Heart left ventricle (tissue), 16 donors: ENCODE measurements at regions not wholly inside any gene's neighbourhood (a gene's known extent, or its start where the extent isn't known, plus 50 kb on each side); places are given as distances from the start of the nearest gene placed in this dataset.

Experiments used
- ATAC-seq, 4 donors: fragments of 200-7000 bp; cut with Tn5 transposase; one replicate each; pipeline ENCODE4 v1.9.1; 2020 to 2022; ENCODE audit warnings: moderate library complexity in 4 of 4, mild to moderate bottlenecking in 3 of 4, moderate number of reproducible peaks in 1 of 4
- DNase-seq, 5 donors: peaks; one replicate each; pipeline ENCODE4 v3.0.0-alpha.2; 2020
- H3K27ac ChIP-seq, 12 donors: fragments of 200-600 bp; sonication (generic) in 4 of 12; one replicate each; pipeline versions ENCODE4 v1.5.0 to v1.8.0; 2016 to 2022; ENCODE audit warnings: mild to moderate bottlenecking in 2 of 12
- H3K27me3 ChIP-seq, 9 donors: fragments of 200-600 bp; sonication (generic) in 2 of 9; one replicate each; pipeline versions ENCODE4 v1.5.1 to v1.8.0; 2016 to 2022; ENCODE audit warnings: mild to moderate bottlenecking in 3 of 9
- H3K36me3 ChIP-seq, 9 donors: fragments of 200-600 bp; sonication (generic) in 2 of 9; one replicate each; pipeline versions ENCODE4 v1.5.0 to v1.8.0; 2018 to 2022; ENCODE audit warnings: mild to moderate bottlenecking in 2 of 9
- H3K4me1 ChIP-seq, 12 donors: fragments of 200-600 bp; sonication (generic) in 4 of 12; one replicate each; pipeline versions ENCODE4 v1.5.0 to v1.8.0; 2016 to 2022; ENCODE audit warnings: mild to moderate bottlenecking in 3 of 12
- H3K4me3 ChIP-seq, 12 donors: fragments of 200-600 bp; sonication (generic) in 4 of 12; one replicate each; pipeline versions ENCODE4 v1.5.0 to v1.8.0; 2017 to 2022; ENCODE audit warnings: mild to moderate bottlenecking in 9 of 12, moderate library complexity in 4 of 12
- H3K9me3 ChIP-seq, 12 donors: fragments of 200-600 bp; sonication (generic) in 4 of 12; one replicate each; pipeline versions ENCODE4 v1.5.0 to v1.8.0; 2016 to 2022; ENCODE audit warnings: mild to moderate bottlenecking in 1 of 12
- POLR2A ChIP-seq, 2 donors: fragments of 450-650 bp; IDR thresholded peaks; one replicate each; pipeline ENCODE4 v1.6.1; 2017; ENCODE audit warnings: antibody characterized with exemption in 2 of 2, mild to moderate bottlenecking in 2 of 2, moderate library complexity in 2 of 2
- WGBS, 4 donors: extraction: QIAGEN DNeasy Blood & Tissue Kit in 2 of 4; methylation state at CpG; one replicate each; pipeline versions ENCODE4 v1.1.5 to v1.1.7; 2013 to 2018; 5-methylcytosine and 5-hydroxymethylcytosine counted together
- intact Hi-C, 10 donors: fragments of 100-400 bp; cut with DNase I; formaldehyde crosslinking; loops; one replicate each; pipeline versions ENCODE4 v1.11.1 to v1.14.2; 2022
- TF ChIP-seq, protein P1 (sequence below), 12 donors: fragments of 200-600 bp; sonication (generic) in 4 of 12; IDR thresholded peaks; one replicate each; pipeline versions ENCODE4 v1.5.0 to v1.8.0; 2018 to 2022; ENCODE audit warnings: antibody characterized with exemption in 12 of 12, mild to moderate bottlenecking in 5 of 12
- donor health status: ischemic (EF 13 %, LVEDD 7.1; RV severe dilation, severe dysfunction).
- donor health status: healthy with polysubstance abuse.
- donor health status: DM: no; HTN: yes; CAD: no.
- donor health status: DM: no; HTN: no; CAD: no.
- donor health status: ischemic (EF 25% LVEDD 6.9; RV normal size, moderate dysfunction).
- donor health status: ischemic (EF 25% LVEDD 5.7; RV mildly dilated, moderate dysfunction).
- donor health status: healthy.
- donor health status: DM: yes; HTN: yes; CAD: no.
- donor health status: ischemic (EF 35%, LVEDD 5.7; RV mildly dilated, moderate dysfunction).
- donor health status: nonischemic (EF 11% LVEDD 7.7; RV severe dilation, severe dysfunction).
- donor health status: DM: yes; HTN: yes; CAD: no.
- donor health status: PGD.
- donor health status: ischemic (EF 29% LVEDD 5.4; RV normal size, mild dysfunction).
- donor health status: nonischemic (EF 23%, LVEDD 6.1; RV moderate dilation, normal function).

DNA sequence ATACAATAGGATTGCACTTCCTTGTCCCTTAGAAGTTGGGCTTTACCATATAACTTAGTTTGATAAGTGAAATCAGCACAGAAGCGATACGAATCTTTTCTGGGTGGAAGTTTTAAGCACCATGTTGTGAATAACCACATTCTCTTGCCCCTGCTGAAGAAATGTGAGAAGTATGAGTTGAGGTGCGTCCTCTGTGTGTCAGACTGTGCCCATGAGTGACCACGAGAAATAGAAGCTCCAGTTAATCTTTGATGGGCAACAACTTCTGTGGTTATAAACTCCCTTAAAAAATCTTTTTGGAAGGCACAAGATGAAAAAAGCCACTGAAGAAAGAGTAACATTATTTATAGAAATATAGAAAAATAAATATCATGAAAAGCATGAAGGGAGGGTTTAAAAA lies 668.2 kb downstream of the DTWD2 start:
- Histone ChIP-seq H3K4me1 (no peaks in the 10 kb centered on the region), H3K27ac (no peak overlapping the region), H3K9me3 (peaks cover 0 to 7% (median 0%) of the 10 kb centered on the region in 12 donors), H3K36me3 (no peaks in the 10 kb centered on the region), H3K27me3 (no peaks in the 10 kb centered on the region), H3K4me3 (no peak overlapping the region)
- no peak for DNase-seq
- 92 to 97% (median 93%) methylated on average over 4 of the region's 4 CpGs for WGBS, 4 donors
- ATAC-seq: no peak
- no peak for TF ChIP-seq POLR2A (IDR thresholded peaks at IDR 0.05)
- intact Hi-C loops: no loop called here

DNA sequence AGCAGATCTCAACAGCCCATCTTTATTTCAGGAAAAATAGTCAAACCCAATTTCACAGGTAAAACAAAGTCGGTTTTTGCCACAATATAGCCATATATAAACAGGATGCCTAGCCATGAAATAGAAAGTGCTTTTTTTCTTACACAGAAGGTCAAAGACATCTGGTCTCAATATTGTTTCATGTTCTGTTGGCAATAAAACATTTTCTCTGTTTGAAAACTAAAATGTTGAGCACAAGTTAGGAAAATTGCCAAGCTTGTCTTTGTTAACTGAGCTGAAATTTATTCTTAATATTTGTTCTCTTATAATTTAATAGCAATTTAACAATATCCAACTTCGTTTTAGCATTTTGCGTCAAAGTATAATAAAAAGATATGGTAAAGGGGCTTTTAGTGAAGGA lies 673.4 kb downstream of the DTWD2 start:
- Histone ChIP-seq H3K9me3 (no peaks in the 10 kb centered on the region), H3K27me3 (no peaks in the 10 kb centered on the region), H3K4me1 (no peaks in the 10 kb centered on the region), H3K36me3 (no peaks in the 10 kb centered on the region), H3K27ac (no peak overlapping the region), H3K4me3 (no peak overlapping the region)
- intact Hi-C loops: loop anchor here in 1 of 10 donors (10.0 kb wide), 1 partner anchor 850 kb away; no protein-coding TSS in a partner anchor
- DNase-seq (no peak), ATAC-seq (no peak)
- TF ChIP-seq, protein P1, sequence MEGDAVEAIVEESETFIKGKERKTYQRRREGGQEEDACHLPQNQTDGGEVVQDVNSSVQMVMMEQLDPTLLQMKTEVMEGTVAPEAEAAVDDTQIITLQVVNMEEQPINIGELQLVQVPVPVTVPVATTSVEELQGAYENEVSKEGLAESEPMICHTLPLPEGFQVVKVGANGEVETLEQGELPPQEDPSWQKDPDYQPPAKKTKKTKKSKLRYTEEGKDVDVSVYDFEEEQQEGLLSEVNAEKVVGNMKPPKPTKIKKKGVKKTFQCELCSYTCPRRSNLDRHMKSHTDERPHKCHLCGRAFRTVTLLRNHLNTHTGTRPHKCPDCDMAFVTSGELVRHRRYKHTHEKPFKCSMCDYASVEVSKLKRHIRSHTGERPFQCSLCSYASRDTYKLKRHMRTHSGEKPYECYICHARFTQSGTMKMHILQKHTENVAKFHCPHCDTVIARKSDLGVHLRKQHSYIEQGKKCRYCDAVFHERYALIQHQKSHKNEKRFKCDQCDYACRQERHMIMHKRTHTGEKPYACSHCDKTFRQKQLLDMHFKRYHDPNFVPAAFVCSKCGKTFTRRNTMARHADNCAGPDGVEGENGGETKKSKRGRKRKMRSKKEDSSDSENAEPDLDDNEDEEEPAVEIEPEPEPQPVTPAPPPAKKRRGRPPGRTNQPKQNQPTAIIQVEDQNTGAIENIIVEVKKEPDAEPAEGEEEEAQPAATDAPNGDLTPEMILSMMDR (IDR thresholded peaks at IDR 0.05): no peak
- TF ChIP-seq POLR2A (IDR thresholded peaks at IDR 0.05): no peak
- 70 to 78% (median 74%) methylated on average over 3 of the region's 3 CpGs for WGBS, 4 donors

- ATAC-seq: no peak
- Histone ChIP-seq H3K4me3 (no peak overlapping the region), H3K4me1 (no peaks in the 10 kb centered on the region), H3K36me3 (no peaks in the 10 kb centered on the region), H3K27ac (no peak overlapping the region), H3K27me3 (no peaks in the 10 kb centered on the region), H3K9me3 (no peaks in the 10 kb centered on the region)
- no peak for DNase-seq
- no peak for TF ChIP-seq POLR2A (IDR thresholded peaks at IDR 0.05)
- TF ChIP-seq, protein P1 (IDR thresholded peaks at IDR 0.05): no peak
- intact Hi-C loops: loop anchor here in 1 of 10 donors (10.0 kb wide), 1 partner anchor 846 kb away; no protein-coding TSS in a partner anchor
- 84 to 91% (median 87%) methylated on average over 5 of the region's 5 CpGs for WGBS, 4 donors
Observed at GRCh38 chr5:118311103-118311819, 677.1 kb downstream of the DTWD2 start.

DNA sequence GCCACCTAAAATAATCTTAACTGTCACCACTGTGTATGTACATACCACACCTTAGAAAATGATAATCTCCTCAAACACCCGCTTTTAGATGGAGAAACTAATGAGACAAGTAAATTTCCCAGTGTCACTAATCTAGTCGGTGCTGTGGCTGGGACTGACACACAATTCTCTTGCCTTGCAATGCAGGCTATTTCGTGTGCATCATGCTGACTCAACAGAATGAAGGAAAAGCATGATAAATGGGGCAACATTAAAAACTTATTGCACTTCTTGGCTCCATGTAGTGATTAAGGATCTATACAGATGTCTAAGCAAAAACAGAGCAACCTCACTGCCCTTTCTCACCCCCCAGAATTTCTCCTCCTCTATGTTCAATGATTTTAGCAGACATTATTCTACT lies 677.9 kb downstream of the DTWD2 start:
- Histone ChIP-seq H3K27ac (no peak overlapping the region), H3K27me3 (no peaks in the 10 kb centered on the region), H3K4me3 (no peak overlapping the region), H3K4me1 (no peaks in the 10 kb centered on the region), H3K9me3 (no peaks in the 10 kb centered on the region), H3K36me3 (no peaks in the 10 kb centered on the region)
- ATAC-seq (no peak), DNase-seq (no peak)
- intact Hi-C loops: loop anchor here in 1 of 10 donors (10.0 kb wide), 1 partner anchor 846 kb away; no protein-coding TSS in a partner anchor
- WGBS, 4 donors: 71 to 81% (median 78%) methylated on average over 3 of the region's 3 CpGs
- TF ChIP-seq, protein P1 (IDR thresholded peaks at IDR 0.05): no peak
- no peak for TF ChIP-seq POLR2A (IDR thresholded peaks at IDR 0.05)
